Activated T-cell treated with anti-CD3 and anti-CD28 coated beads for 1 hour (primary cell): ENCODE measurements at regions not wholly inside any gene's neighbourhood (a gene's known extent, or its start where the extent isn't known, plus 50 kb on each side); places are given as distances from the start of the nearest gene placed in this dataset.
"Not testable (repeated sequence)": the region's sequence is repeated elsewhere in the genome, so short reads cannot be mapped to it uniquely, and the experiment has no call there.

Experiments
- DNase-seq: peaks from one replicate; pipeline ENCODE4 v3.0.0-alpha.2; 2020; ENCODE audit warnings: low read depth

GRCh38 chr14:29982171-29982570 lies 54.5 kb upstream of the PRKD1 start:
- DNase-seq: no peak

GRCh38 chr14:29982993-29983392 lies 55.3 kb upstream of the PRKD1 start:
- no peak for DNase-seq

- not testable (repeated sequence) for DNase-seq
These were observed 62.8 kb upstream of the PRKD1 start for GRCh38 chr14:29990344-29990857.

GRCh38 chr14:29990993-29991392 lies 63.3 kb upstream of the PRKD1 start:
- DNase-seq: no peak

- DNase-seq: no peak
These were observed 65.5 kb upstream of the PRKD1 start for GRCh38 chr14:29993143-29993542.

GRCh38 chr14:29999013-29999539 lies 71.4 kb upstream of the PRKD1 start:
- no peak for DNase-seq

- no peak for DNase-seq
These were observed 75.2 kb upstream of the PRKD1 start for GRCh38 chr14:30002859-30003258.

- no peak for DNase-seq
These were observed 77.6 kb upstream of the PRKD1 start for GRCh38 chr14:30005114-30005808.

GRCh38 chr14:30006695-30007094 lies 79.0 kb upstream of the PRKD1 start:
- no peak for DNase-seq

- no peak for DNase-seq
These were observed 87.8 kb upstream of the PRKD1 start for GRCh38 chr14:30015489-30015888.

- no peak for DNase-seq
These were observed 88.4 kb upstream of the PRKD1 start for GRCh38 chr14:30016002-30016401.

GRCh38 chr14:30017370-30017993 lies 89.8 kb upstream of the PRKD1 start:
- no peak for DNase-seq

- no peak for DNase-seq
These were observed 92.6 kb upstream of the PRKD1 start for GRCh38 chr14:30020271-30020670.

GRCh38 chr14:30020687-30021086 lies 93.0 kb upstream of the PRKD1 start:
- DNase-seq: no peak

GRCh38 chr14:30023350-30023749 lies 95.7 kb upstream of the PRKD1 start:
- not testable (repeated sequence) for DNase-seq

- DNase-seq: no peak
These were observed 106.5 kb upstream of the PRKD1 start for GRCh38 chr14:30034152-30034551.

GRCh38 chr14:30035361-30035760 lies 107.7 kb upstream of the PRKD1 start:
- DNase-seq: no peak

- DNase-seq: no peak
These were observed 118.1 kb upstream of the PRKD1 start for GRCh38 chr14:30045720-30046119.

- DNase-seq: no peak
These were observed 125.5 kb upstream of the PRKD1 start for GRCh38 chr14:30053103-30053502.

GRCh38 chr14:30054201-30054600 lies 126.6 kb upstream of the PRKD1 start:
- DNase-seq: no peak

GRCh38 chr14:30058401-30058800 lies 130.8 kb upstream of the PRKD1 start:
- no peak for DNase-seq

- DNase-seq: no peak
These were observed 136.1 kb upstream of the PRKD1 start for GRCh38 chr14:30063746-30064145.

GRCh38 chr14:30064454-30064853 lies 136.8 kb upstream of the PRKD1 start:
- no peak for DNase-seq
